Mammary epithelial cell (primary cell): ENCODE measurements at regions not wholly inside any gene's neighbourhood (a gene's known extent, or its start where the extent isn't known, plus 50 kb on each side); places are given as distances from the start of the nearest gene placed in this dataset.

Experiments
- CTCF ChIP-seq, 2 donors: IDR thresholded peaks in 1 of 2; conservative IDR thresholded peaks in 1 of 2; 2 replicates each; pipeline ENCODE4 v1.5.1; 2011 to 2012; ENCODE audit warnings: inconsistent platforms in 2 of 2, low read length in 2 of 2, mild to moderate bottlenecking in 2 of 2, control low read depth in 1 of 2, low read depth in 1 of 2; ENCODE audit not compliant: insufficient read depth in 1 of 2; ENCODE audit errors: extremely low read depth in 1 of 2
- EZH2 ChIP-seq: IDR thresholded peaks from 2 replicates; pipeline ENCODE4 v1.6.1; 2012; ENCODE audit warnings: low read length, inconsistent platforms, borderline replicate concordance

DNA sequence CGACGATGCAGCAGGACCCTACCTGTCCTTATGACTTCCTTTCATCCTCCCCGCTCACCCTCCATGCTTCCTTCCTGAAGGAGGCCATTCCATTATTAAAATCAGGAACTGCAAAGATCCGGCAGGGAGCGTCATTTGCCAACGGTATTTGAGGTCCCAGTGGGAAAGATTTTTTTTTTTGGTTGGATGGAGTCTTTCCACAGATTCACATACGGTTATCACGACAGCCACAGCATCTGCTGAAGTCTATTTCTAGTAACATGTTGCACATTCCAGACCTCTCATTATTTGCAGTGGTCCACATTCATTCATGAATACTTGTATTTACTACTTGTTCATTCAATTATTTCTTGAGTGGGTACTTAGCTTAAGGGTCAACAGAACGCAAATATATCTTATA lies 94.7 kb upstream of the LYZL2 start:
- TF ChIP-seq CTCF (conservative IDR thresholded peaks at IDR 0.05 in 1 of 2, IDR thresholded peaks at IDR 0.05 in 1 of 2; ENCODE audit: extremely low read depth in 1 of 2, insufficient read depth in 1 of 2, low read depth in 1 of 2, low read length in 2 of 2), result no peak
- TF ChIP-seq EZH2, result no peak
